Peyer's patch (tissue), 4 donors: ENCODE measurements at regions not wholly inside any gene's neighbourhood (a gene's known extent, or its start where the extent isn't known, plus 50 kb on each side); places are given as distances from the start of the nearest gene placed in this dataset.

Experiments used
- DNase-seq, 3 donors: peaks; one replicate each; pipeline ENCODE4 v3.0.0-alpha.2; 2017 to 2019
- H3K27ac ChIP-seq, 4 donors: fragments of 200-600 bp; sonication (generic); one replicate each; pipeline ENCODE4 v1.5.1; 2016 to 2019
- H3K27me3 ChIP-seq, 2 donors: fragments of 200-600 bp; sonication (generic); one replicate each; pipeline ENCODE4 v1.5.1; 2019
- H3K36me3 ChIP-seq, 3 donors: fragments of 200-600 bp; sonication (generic); one replicate each; pipeline ENCODE4 v1.5.1; 2016 to 2019
- H3K4me1 ChIP-seq, 4 donors: fragments of 200-600 bp; sonication (generic); one replicate each; pipeline ENCODE4 v1.5.1; 2016 to 2019
- H3K4me3 ChIP-seq, 4 donors: fragments of 200-600 bp; sonication (generic); 1 replicate in 3 of 4; 2 replicates in 1 of 4; pipeline ENCODE4 v1.5.1; 2016 to 2019; ENCODE audit warnings: mild to moderate bottlenecking in 1 of 4
- H3K9me3 ChIP-seq, 4 donors: fragments of 200-600 bp; sonication (generic); one replicate each; pipeline ENCODE4 v1.5.1; 2016 to 2019; ENCODE audit warnings: mild to moderate bottlenecking in 1 of 4
- POLR2A ChIP-seq, 2 donors: fragments of 450-650 bp; IDR thresholded peaks; one replicate each; pipeline ENCODE4 v1.5.1; 2017; ENCODE audit warnings: antibody characterized with exemption in 2 of 2, mild to moderate bottlenecking in 2 of 2, moderate library complexity in 2 of 2
- TF ChIP-seq, protein P1 (sequence below), 6 experiments: fragments of 450-650 bp in 4 of 6; fragments of 200-600 bp in 2 of 6; sonication (generic) in 1 of 6; IDR thresholded peaks; one replicate each; pipeline ENCODE4 v1.5.1; 2017 to 2019; ENCODE audit warnings: antibody characterized with exemption in 6 of 6, mild to moderate bottlenecking in 3 of 6, moderate library complexity in 1 of 6

DNA sequence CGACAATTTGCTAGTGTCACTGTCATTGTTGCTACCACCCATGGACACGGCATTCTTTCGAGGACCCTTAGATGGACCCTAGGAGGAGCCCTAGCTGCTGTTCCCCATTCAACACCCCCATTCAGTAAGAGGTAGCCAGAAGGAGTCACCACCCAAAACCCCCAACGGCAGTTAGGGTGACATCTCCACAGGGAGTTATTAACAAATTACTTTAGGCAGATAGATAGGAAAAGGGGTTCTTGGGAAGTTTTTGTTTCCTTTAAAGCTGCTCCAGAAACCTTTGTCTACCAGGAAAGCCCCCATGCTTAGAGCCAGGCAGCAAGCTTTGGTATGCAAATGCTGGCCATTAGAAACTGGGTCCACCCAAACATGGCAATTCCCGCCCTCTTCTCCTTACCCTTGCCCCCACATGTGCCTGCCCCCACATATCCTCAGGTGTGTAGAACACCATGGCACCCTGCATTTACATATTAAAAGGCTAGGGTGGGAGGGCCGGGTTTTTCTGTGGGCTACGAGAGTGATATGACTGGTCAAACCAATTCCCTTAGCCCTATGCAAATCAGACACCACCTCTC lies 190.9 kb downstream of the SLITRK6 start:
- no peak for TF ChIP-seq POLR2A (IDR thresholded peaks at IDR 0.05)
- TF ChIP-seq, protein P1, sequence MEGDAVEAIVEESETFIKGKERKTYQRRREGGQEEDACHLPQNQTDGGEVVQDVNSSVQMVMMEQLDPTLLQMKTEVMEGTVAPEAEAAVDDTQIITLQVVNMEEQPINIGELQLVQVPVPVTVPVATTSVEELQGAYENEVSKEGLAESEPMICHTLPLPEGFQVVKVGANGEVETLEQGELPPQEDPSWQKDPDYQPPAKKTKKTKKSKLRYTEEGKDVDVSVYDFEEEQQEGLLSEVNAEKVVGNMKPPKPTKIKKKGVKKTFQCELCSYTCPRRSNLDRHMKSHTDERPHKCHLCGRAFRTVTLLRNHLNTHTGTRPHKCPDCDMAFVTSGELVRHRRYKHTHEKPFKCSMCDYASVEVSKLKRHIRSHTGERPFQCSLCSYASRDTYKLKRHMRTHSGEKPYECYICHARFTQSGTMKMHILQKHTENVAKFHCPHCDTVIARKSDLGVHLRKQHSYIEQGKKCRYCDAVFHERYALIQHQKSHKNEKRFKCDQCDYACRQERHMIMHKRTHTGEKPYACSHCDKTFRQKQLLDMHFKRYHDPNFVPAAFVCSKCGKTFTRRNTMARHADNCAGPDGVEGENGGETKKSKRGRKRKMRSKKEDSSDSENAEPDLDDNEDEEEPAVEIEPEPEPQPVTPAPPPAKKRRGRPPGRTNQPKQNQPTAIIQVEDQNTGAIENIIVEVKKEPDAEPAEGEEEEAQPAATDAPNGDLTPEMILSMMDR (IDR thresholded peaks at IDR 0.05) = no peak
- Histone ChIP-seq H3K27me3 (no peaks in the 10 kb centered on the region), H3K4me1 (no peaks in the 10 kb centered on the region), H3K36me3 (no peaks in the 10 kb centered on the region), H3K27ac (no peak overlapping the region), H3K9me3 (no peaks in the 10 kb centered on the region), H3K4me3 (no peak overlapping the region)
- DNase-seq = no peak

DNA sequence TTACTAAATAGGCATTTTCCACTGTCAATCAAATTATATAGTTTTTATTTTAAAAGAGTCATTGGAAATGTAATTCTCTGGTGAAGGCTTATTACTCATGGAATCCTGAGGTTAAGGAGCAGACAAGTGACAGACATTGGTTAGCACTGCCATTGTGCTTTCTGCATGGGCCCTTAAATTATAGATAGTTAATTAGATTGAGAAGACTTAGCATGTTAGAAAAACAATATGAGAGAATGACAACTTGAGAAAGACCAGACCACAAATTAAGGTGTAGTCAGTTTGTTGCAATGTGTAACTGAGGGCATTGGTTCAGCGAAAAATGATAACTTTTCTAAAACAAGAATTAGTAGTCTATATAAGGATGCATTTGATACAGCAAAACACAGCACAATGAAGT lies 195.5 kb downstream of the SLITRK6 start:
- H3K4me3 ChIP-seq = no peak overlapping the region
- DNase-seq = no peak
- no peaks in the 10 kb centered on the region for H3K27me3 ChIP-seq
- no peak for TF ChIP-seq POLR2A (IDR thresholded peaks at IDR 0.05)
- TF ChIP-seq, protein P1 (IDR thresholded peaks at IDR 0.05) = no peak
- H3K9me3 ChIP-seq = no peaks in the 10 kb centered on the region
- no peak overlapping the region for H3K27ac ChIP-seq
- no peaks in the 10 kb centered on the region for H3K4me1 ChIP-seq
- H3K36me3 ChIP-seq = no peaks in the 10 kb centered on the region

DNA sequence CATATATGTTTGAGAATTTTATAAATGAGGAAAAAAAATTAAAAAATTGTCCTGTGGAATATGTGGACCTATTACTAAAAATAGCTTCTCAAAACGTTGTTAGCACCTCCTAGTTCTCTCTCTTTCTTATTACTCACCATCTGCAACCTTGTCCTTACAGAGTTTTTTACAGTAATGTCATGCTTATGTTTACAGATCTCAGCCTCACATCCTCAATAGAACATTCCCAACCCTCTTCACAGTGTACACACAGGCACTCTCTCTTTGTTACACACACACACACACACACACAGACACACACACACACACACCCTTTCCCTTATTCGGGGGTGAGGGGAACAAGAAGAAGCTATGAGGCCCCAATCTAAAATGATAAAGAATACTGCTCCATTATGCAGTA lies 197.7 kb downstream of the SLITRK6 start:
- no peak overlapping the region for H3K27ac ChIP-seq
- H3K4me3 ChIP-seq = no peak overlapping the region
- DNase-seq = no peak
- no peaks in the 10 kb centered on the region for H3K27me3 ChIP-seq
- TF ChIP-seq, protein P1 (IDR thresholded peaks at IDR 0.05) = no peak
- no peak for TF ChIP-seq POLR2A (IDR thresholded peaks at IDR 0.05)
- no peaks in the 10 kb centered on the region for H3K36me3 ChIP-seq
- no peaks in the 10 kb centered on the region for H3K9me3 ChIP-seq
- H3K4me1 ChIP-seq = no peaks in the 10 kb centered on the region

DNA sequence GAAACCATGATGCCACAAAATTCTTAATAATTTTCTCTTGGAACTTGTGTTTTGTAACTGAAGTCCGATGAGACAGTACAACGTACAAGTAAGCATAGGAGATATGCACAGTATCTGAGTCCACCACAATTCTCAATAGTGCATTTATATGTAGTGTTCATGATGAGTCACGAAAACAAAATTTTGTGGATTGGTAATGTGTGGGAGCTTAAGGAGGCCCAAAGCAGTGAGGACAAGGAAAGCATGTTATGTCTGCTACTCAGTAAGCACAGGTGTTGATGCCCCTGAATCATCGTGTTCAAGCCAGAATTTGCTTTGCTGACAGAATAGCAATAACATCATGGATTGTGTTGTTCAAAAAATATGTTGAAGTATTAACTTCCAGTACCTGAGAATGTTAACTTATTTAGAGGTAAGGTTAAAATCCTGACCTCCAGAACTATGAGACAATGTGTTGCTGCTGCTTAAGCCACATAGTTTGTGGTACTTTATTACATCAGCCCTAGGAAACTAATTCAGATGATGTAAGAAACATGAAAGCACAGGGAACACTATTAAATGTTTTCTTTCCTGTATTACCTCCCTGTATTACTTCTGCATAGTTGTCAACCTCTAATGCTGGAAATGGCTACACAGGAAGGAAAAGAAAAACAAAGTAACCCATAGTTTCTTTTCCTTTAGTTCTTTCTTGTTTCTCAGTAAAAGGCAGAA lies 201.3 kb downstream of the SLITRK6 start:
- no peaks in the 10 kb centered on the region for H3K36me3 ChIP-seq
- TF ChIP-seq, protein P1 (IDR thresholded peaks at IDR 0.05) = no peak
- no peaks in the 10 kb centered on the region for H3K27me3 ChIP-seq
- DNase-seq = no peak
- no peaks in the 10 kb centered on the region for H3K4me1 ChIP-seq
- no peak overlapping the region for H3K4me3 ChIP-seq
- no peaks in the 10 kb centered on the region for H3K9me3 ChIP-seq
- no peak overlapping the region for H3K27ac ChIP-seq

DNA sequence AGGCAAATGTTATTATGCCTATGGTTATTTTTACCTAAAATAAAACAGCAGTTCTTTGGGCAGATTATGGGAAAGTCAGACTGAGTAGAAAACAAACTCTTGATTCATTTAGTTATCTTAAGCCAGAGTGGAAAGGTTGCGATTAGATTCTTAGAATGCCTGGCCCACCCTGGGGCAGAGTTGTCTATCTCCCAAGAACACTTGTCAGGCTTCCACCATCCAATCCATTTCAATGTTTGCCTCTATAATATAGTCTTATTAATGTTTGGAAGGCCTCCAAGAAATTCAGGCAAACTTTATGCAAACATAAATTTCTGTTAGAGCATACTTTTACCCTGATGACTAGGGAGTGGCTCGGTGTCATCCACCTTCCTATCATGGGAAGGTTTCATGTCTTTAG lies 207.0 kb downstream of the SLITRK6 start:
- no peaks in the 10 kb centered on the region for H3K27me3 ChIP-seq
- no peaks in the 10 kb centered on the region for H3K36me3 ChIP-seq
- no peak for TF ChIP-seq POLR2A (IDR thresholded peaks at IDR 0.05)
- TF ChIP-seq, protein P1 (IDR thresholded peaks at IDR 0.05) = no peak
- H3K4me3 ChIP-seq = no peak overlapping the region
- no peak for DNase-seq
- no peak overlapping the region for H3K27ac ChIP-seq
- H3K4me1 ChIP-seq = no peaks in the 10 kb centered on the region
- H3K9me3 ChIP-seq = no peaks in the 10 kb centered on the region
